Lower leg skin (tissue), 3 donors: ENCODE measurements at regions not wholly inside any gene's neighbourhood (a gene's known extent, or its start where the extent isn't known, plus 50 kb on each side); places are given as distances from the start of the nearest gene placed in this dataset.

Experiments used
- POLR2A ChIP-seq, 2 donors: fragments of 450-650 bp; IDR thresholded peaks; one replicate each; pipeline ENCODE4 v1.6.1; 2016 to 2017; ENCODE audit warnings: antibody characterized with exemption in 2 of 2, mild to moderate bottlenecking in 1 of 2, moderate library complexity in 1 of 2
- TF ChIP-seq, protein P1 (sequence below), 3 donors: fragments of 450-650 bp; IDR thresholded peaks; one replicate each; pipeline ENCODE4 v1.5.1; 2016; ENCODE audit warnings: antibody characterized with exemption in 3 of 3, mild to moderate bottlenecking in 3 of 3, moderate library complexity in 2 of 3

DNA sequence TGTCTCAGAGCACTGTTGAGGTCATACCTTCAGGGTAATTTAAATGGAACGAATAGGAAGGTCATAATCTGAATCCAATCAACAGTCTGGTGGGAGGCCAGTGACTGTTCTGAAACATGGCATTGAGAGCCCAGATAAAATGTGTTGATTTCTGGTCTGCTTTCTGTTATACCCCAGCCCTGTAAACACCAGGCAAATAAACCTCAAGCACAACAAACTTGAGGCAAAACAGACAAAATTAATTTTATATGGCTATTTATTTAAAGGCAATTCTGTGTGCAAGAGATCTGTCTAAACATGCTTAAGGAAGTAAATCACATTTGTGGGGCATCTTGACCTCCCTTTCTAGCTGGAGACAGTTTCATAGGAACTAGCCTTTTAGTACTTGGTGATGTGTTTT, 140.9 kb upstream of the SPEF2 start:
- TF ChIP-seq, protein P1, sequence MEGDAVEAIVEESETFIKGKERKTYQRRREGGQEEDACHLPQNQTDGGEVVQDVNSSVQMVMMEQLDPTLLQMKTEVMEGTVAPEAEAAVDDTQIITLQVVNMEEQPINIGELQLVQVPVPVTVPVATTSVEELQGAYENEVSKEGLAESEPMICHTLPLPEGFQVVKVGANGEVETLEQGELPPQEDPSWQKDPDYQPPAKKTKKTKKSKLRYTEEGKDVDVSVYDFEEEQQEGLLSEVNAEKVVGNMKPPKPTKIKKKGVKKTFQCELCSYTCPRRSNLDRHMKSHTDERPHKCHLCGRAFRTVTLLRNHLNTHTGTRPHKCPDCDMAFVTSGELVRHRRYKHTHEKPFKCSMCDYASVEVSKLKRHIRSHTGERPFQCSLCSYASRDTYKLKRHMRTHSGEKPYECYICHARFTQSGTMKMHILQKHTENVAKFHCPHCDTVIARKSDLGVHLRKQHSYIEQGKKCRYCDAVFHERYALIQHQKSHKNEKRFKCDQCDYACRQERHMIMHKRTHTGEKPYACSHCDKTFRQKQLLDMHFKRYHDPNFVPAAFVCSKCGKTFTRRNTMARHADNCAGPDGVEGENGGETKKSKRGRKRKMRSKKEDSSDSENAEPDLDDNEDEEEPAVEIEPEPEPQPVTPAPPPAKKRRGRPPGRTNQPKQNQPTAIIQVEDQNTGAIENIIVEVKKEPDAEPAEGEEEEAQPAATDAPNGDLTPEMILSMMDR (IDR thresholded peaks at IDR 0.05) = no peak
- TF ChIP-seq POLR2A (IDR thresholded peaks at IDR 0.05) = no peak
